ENCODE measurements at regions not wholly inside any gene's neighbourhood (a gene's known extent, or its start where the extent isn't known, plus 50 kb on each side); places are given as distances from the start of the nearest gene placed in this dataset.

DNA sequence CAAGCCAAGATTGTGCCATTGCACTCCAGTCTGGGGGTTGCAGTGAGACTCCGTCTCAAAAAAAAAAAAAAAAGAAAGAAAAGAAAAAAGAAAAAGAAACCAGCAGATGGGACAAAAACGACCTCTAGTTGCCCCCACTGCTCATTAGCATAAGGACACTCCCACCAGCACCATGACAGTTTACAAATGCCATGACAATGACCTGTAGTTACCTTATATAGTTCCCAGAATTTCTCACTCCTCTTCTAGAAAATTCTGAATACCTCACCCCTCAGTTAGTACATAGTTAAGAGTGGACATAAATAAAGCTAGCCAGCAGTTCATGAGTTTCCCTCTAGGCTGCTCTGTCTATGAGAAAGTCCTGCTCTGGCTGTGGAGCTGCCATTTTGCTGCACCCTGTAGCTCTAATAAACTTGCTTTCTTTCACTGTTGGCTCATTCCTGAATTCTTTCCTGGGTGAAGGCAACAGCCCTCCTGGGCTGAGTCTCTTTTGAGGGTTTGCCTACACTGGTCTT, 276.8 kb upstream of the AKR1E2 start:
- no peaks in the 10 kb centered on the region for H3K36me3 ChIP-seq (ENCODE audit: control insufficient read depth, insufficient read depth, low read length)
- H3K4me1 ChIP-seq (ENCODE audit: control insufficient read depth, insufficient read depth, low read length): no peaks in the 10 kb centered on the region
- H3K9me3 ChIP-seq (ENCODE audit: control insufficient read depth, low read length): no peaks in the 10 kb centered on the region
- no peak overlapping the region for H3K9ac ChIP-seq (ENCODE audit: low read length)
- H3K27me3 ChIP-seq (ENCODE audit: control insufficient read depth, insufficient read depth, low read length): no peaks in the 10 kb centered on the region
- no peak overlapping the region for H3K4me3 ChIP-seq (ENCODE audit: low read length)

DNA sequence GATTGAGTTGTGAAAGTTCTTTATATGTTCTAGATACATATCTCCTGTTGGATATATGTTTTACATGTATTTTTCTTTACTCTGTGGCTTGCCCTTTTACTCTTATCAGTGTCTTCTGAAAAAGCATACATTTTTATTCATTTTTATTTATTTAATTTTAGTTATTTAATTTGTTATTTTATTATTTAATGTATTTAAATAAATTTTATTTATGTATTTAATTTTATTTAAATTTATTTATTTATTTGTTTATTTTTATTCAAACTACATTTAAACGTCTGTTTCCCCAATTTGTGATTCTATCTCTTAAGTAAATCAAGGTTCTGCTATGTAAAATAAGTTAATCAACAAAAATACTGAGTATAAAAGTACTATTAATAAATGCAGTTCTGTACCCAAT, 279.1 kb upstream of the AKR1E2 start:
- Histone ChIP-seq H3K27me3 (ENCODE audit: control insufficient read depth, insufficient read depth, low read length) (no peaks in the 10 kb centered on the region), H3K9ac (ENCODE audit: low read length) (no peak overlapping the region), H3K4me1 (ENCODE audit: control insufficient read depth, insufficient read depth, low read length) (peaks cover 1% of the 10 kb centered on the region), H3K9me3 (ENCODE audit: control insufficient read depth, low read length) (no peaks in the 10 kb centered on the region), H3K36me3 (ENCODE audit: control insufficient read depth, insufficient read depth, low read length) (no peaks in the 10 kb centered on the region), H3K4me3 (ENCODE audit: low read length) (no peak overlapping the region)

DNA sequence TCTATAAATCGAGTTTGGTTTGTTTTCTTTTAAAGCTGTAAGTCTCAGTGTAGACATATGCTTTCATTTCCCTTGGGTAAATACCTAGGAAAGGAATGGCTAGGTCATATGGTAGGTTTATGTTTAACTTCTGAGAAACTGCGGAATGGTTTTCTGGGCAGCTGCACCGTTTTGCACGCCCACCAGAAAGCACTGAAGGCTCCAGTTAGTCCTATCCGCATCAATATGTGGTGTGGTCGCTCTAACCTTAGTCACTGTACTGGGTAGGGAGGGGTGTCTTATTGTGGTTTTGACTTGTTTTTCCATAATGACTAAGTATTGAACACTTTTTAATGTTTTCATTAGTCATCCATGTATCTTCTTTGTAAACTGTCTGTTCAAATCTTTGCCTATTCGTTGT, 279.5 kb upstream of the AKR1E2 start:
- H3K27me3 ChIP-seq (ENCODE audit: control insufficient read depth, insufficient read depth, low read length): no peaks in the 10 kb centered on the region
- H3K9me3 ChIP-seq (ENCODE audit: control insufficient read depth, low read length): no peaks in the 10 kb centered on the region
- H3K9ac ChIP-seq (ENCODE audit: low read length): no peak overlapping the region

DNA sequence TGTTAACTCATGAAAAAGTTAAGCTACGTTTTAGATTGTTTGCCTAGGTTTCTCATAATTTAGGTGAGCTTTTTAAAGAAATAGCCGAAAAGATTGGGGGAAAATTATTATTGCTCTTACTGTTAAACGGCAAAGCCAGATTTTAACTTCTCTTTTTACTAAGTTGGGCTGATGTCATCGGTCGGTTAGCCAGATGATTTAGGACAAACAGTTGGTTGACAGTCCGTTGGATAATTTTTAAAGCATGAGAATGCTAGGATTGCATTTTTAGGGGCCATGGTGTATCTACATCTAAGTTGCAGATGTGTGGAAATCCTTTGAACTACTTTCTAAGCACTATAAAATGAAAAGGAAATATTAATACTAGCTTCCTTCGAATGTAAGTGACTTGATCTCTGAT, 280.9 kb upstream of the AKR1E2 start:
- H3K9me3 ChIP-seq (ENCODE audit: control insufficient read depth, low read length): no peaks in the 10 kb centered on the region
- no peak overlapping the region for H3K4me3 ChIP-seq (ENCODE audit: low read length)
- peaks cover 9% of the 10 kb centered on the region for H3K4me1 ChIP-seq (ENCODE audit: control insufficient read depth, insufficient read depth, low read length)
- no peak overlapping the region for H3K9ac ChIP-seq (ENCODE audit: low read length)
- H3K27me3 ChIP-seq (ENCODE audit: control insufficient read depth, insufficient read depth, low read length): no peaks in the 10 kb centered on the region
- H3K36me3 ChIP-seq (ENCODE audit: control insufficient read depth, insufficient read depth, low read length): no peaks in the 10 kb centered on the region

More for the DNA sequence above, 279.5 kb upstream of the AKR1E2 start:
- no peaks in the 10 kb centered on the region for H3K36me3 ChIP-seq (ENCODE audit: control insufficient read depth, insufficient read depth, low read length)
- no peak overlapping the region for H3K4me3 ChIP-seq (ENCODE audit: low read length)
- peaks cover 5% of the 10 kb centered on the region for H3K4me1 ChIP-seq (ENCODE audit: control insufficient read depth, insufficient read depth, low read length)

DNA sequence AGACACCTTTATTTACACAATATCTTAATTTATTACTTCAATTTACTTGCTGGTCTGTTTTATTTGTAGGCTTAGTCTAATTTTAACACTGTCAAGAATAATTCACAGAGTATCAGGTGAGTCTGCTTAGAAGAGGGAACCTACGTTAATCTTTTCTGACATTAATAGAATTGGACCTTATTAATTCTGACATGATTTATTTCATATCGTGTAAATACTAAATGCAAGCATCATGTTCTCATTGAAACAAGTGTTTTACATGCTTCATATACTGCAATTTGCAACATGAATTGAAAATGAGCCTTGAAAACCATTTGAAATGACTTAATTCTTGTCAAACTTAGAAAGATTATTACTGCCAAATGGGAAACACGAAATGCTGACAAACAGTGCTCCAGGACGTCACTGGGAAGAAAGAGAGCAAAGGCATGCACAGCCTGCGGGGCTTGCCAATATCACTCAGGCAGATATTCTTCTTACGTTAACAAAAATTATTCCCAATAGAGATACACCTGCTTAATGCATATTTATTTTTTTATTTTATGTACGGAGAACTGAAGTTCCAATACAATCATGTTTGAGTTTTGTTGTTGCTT, 282.0 kb upstream of the AKR1E2 start:
- peaks cover 9% of the 10 kb centered on the region for H3K4me1 ChIP-seq (ENCODE audit: control insufficient read depth, insufficient read depth, low read length)
- H3K4me3 ChIP-seq (ENCODE audit: low read length): no peak overlapping the region
- H3K9ac ChIP-seq (ENCODE audit: low read length): no peak overlapping the region
- no peaks in the 10 kb centered on the region for H3K9me3 ChIP-seq (ENCODE audit: control insufficient read depth, low read length)
- H3K27me3 ChIP-seq (ENCODE audit: control insufficient read depth, insufficient read depth, low read length): no peaks in the 10 kb centered on the region
- no peaks in the 10 kb centered on the region for H3K36me3 ChIP-seq (ENCODE audit: control insufficient read depth, insufficient read depth, low read length)

DNA sequence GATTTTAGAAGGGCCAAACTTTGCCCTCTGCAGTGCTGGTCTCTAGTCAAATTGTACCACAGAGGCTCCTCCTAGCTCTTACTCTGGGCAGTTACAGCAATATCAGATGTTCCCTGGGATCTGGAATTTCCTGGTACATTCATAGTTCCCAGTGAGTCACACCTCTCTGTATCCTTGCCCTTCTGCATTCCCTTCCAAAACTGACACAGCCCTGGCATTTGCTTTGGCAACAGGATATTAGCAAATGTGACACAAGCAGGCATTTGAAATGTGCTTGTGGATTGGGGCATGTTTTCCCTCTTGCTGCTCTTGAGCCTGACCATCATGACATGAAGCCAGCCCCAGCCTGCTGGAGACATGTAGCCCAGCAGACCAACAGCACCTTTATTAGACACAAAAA, 284.7 kb upstream of the AKR1E2 start:
- H3K9me3 ChIP-seq (ENCODE audit: control insufficient read depth, low read length): no peaks in the 10 kb centered on the region
- H3K36me3 ChIP-seq (ENCODE audit: control insufficient read depth, insufficient read depth, low read length): no peaks in the 10 kb centered on the region
- H3K27me3 ChIP-seq (ENCODE audit: control insufficient read depth, insufficient read depth, low read length): no peaks in the 10 kb centered on the region
- H3K4me1 ChIP-seq (ENCODE audit: control insufficient read depth, insufficient read depth, low read length): peaks cover 9% of the 10 kb centered on the region
- no peak overlapping the region for H3K9ac ChIP-seq (ENCODE audit: low read length)
- H3K4me3 ChIP-seq (ENCODE audit: low read length): no peak overlapping the region

DNA sequence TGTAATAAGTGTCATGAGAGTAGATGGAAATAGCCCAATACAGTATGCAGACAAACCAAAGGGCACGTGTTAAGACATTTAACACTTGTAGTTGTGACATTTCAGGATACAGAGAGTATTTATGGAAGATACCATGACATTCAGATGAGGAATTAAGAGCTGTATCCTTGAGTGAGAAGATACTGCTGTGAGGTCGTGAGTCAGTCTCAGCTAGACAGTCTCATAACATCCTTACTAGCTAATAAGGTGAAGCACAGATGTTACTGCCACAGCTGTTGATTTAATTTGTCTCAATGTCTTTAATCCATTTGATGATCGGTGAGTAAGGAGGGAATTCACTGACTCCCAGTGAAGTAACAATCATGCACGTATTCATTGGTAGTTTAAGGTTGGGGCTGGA, 288.0 kb upstream of the AKR1E2 start:
- Histone ChIP-seq H3K36me3 (ENCODE audit: control insufficient read depth, insufficient read depth, low read length) (no peaks in the 10 kb centered on the region), H3K4me1 (ENCODE audit: control insufficient read depth, insufficient read depth, low read length) (peaks cover 9% of the 10 kb centered on the region), H3K4me3 (ENCODE audit: low read length) (no peak overlapping the region), H3K9ac (ENCODE audit: low read length) (no peak overlapping the region), H3K9me3 (ENCODE audit: control insufficient read depth, low read length) (no peaks in the 10 kb centered on the region), H3K27me3 (ENCODE audit: control insufficient read depth, insufficient read depth, low read length) (no peaks in the 10 kb centered on the region)

DNA sequence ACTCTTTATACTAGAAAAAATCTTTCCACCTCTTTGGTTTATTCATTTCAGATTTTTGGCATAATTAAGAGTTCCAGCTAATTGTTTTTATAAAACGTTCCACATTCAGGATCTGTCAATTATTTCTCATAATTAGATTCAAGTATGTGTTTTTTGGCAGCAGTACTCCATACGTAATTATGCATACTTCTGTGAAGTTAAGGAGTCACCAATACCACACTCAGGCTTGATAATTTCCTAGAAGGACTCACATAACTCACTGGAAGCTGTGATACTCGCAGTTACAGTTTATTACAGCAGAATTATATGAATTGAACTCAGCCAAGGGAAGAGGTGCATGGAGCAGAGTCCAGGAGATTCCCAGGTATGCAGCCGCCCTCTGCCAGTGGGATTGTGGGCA, 290.5 kb upstream of the AKR1E2 start:
- H3K9ac ChIP-seq (ENCODE audit: low read length): no peak overlapping the region
- no peaks in the 10 kb centered on the region for H3K36me3 ChIP-seq (ENCODE audit: control insufficient read depth, insufficient read depth, low read length)
- no peaks in the 10 kb centered on the region for H3K9me3 ChIP-seq (ENCODE audit: control insufficient read depth, low read length)
- H3K27me3 ChIP-seq (ENCODE audit: control insufficient read depth, insufficient read depth, low read length): no peaks in the 10 kb centered on the region
- H3K4me1 ChIP-seq (ENCODE audit: control insufficient read depth, insufficient read depth, low read length): no peaks in the 10 kb centered on the region
- H3K4me3 ChIP-seq (ENCODE audit: low read length): no peak overlapping the region

DNA sequence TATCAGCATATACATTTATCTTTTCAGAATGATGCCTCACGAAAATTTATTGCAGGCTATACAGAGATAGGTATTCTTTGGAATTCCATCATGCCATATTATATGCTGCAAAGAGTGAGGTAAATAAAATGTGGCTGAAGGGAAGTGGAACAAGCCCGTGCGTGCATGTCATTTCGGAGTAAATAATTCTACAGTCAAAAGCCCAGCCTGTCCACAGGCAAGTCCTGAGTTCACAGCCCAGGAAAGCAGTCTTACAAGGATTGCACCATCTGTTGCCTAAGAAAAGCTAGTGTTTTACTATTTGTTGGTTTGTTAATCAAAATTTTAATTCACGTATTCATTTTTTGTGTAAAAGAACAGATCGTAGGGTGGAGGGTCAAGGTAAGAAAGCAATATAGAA, 292.4 kb upstream of the AKR1E2 start:
- Histone ChIP-seq H3K9ac (ENCODE audit: low read length) (no peak overlapping the region), H3K27me3 (ENCODE audit: control insufficient read depth, insufficient read depth, low read length) (no peaks in the 10 kb centered on the region), H3K9me3 (ENCODE audit: control insufficient read depth, low read length) (no peaks in the 10 kb centered on the region), H3K4me3 (ENCODE audit: low read length) (no peak overlapping the region), H3K36me3 (ENCODE audit: control insufficient read depth, insufficient read depth, low read length) (no peaks in the 10 kb centered on the region), H3K4me1 (ENCODE audit: control insufficient read depth, insufficient read depth, low read length) (no peaks in the 10 kb centered on the region)

DNA sequence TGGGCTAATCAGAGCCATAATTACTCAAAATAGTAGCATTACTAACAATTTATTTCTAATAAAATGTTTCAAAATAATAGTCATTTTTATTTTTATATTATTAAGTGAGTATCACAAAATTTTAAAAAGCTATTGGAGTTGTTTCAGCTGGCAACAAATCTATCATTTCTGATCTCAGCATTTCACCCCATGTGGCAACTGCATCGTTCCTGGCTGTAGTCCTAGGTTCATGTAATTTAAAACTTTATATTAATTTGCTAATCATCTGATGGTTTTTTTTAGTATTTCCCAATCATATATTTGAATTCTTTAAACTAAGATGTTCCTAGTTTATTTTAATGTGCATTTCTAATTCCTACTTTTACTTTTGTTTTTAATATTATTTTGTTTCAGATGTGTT, 293.0 kb upstream of the AKR1E2 start:
- Histone ChIP-seq H3K4me1 (ENCODE audit: control insufficient read depth, insufficient read depth, low read length) (no peaks in the 10 kb centered on the region), H3K36me3 (ENCODE audit: control insufficient read depth, insufficient read depth, low read length) (no peaks in the 10 kb centered on the region), H3K9ac (ENCODE audit: low read length) (no peak overlapping the region), H3K9me3 (ENCODE audit: control insufficient read depth, low read length) (no peaks in the 10 kb centered on the region), H3K4me3 (ENCODE audit: low read length) (no peak overlapping the region), H3K27me3 (ENCODE audit: control insufficient read depth, insufficient read depth, low read length) (no peaks in the 10 kb centered on the region)

DNA sequence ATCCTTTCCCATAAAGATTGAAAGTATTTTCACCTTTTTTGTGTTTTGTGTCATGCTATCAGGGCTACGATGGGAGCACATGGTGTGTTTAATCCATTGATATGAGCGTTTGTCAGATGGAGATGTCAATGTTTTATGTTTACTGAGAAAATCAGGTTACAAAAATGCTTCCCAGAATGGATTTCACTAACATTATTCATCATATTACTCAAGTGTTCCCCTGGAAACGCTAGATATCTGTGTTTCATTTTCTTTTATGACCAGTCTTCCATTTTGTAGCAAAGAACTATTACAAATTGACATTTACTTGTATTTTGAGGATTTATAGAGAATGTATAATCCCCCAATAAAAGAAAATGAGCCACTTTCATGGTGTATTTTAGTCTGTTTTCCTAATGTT, 293.5 kb upstream of the AKR1E2 start:
- H3K27me3 ChIP-seq (ENCODE audit: control insufficient read depth, insufficient read depth, low read length): no peaks in the 10 kb centered on the region
- no peaks in the 10 kb centered on the region for H3K4me1 ChIP-seq (ENCODE audit: control insufficient read depth, insufficient read depth, low read length)
- H3K9ac ChIP-seq (ENCODE audit: low read length): no peak overlapping the region
- no peak overlapping the region for H3K4me3 ChIP-seq (ENCODE audit: low read length)
- no peaks in the 10 kb centered on the region for H3K9me3 ChIP-seq (ENCODE audit: control insufficient read depth, low read length)
- H3K36me3 ChIP-seq (ENCODE audit: control insufficient read depth, insufficient read depth, low read length): no peaks in the 10 kb centered on the region

DNA sequence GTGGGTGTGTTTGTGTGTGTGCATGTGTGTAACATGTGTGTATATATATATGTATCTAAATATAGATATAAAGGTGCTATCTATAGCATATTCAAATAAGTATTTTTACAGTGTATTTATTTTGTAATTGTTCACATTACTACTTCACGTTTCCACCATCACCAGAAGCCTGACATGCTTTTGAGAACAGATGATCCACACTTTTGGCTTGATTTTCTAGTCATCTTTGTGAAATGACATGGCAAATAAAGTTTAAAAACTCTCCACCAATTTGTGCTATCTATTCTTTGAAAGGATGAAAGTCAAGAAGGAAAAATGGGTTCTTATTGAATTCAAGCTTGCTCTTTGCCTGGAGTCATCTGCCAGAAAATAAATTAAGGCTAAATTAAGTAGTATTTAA, 294.0 kb upstream of the AKR1E2 start:
- H3K4me1 ChIP-seq (ENCODE audit: control insufficient read depth, insufficient read depth, low read length): no peaks in the 10 kb centered on the region
- H3K9ac ChIP-seq (ENCODE audit: low read length): no peak overlapping the region
- H3K4me3 ChIP-seq (ENCODE audit: low read length): no peak overlapping the region
- H3K27me3 ChIP-seq (ENCODE audit: control insufficient read depth, insufficient read depth, low read length): no peaks in the 10 kb centered on the region
- H3K36me3 ChIP-seq (ENCODE audit: control insufficient read depth, insufficient read depth, low read length): no peaks in the 10 kb centered on the region
- H3K9me3 ChIP-seq (ENCODE audit: control insufficient read depth, low read length): no peaks in the 10 kb centered on the region

DNA sequence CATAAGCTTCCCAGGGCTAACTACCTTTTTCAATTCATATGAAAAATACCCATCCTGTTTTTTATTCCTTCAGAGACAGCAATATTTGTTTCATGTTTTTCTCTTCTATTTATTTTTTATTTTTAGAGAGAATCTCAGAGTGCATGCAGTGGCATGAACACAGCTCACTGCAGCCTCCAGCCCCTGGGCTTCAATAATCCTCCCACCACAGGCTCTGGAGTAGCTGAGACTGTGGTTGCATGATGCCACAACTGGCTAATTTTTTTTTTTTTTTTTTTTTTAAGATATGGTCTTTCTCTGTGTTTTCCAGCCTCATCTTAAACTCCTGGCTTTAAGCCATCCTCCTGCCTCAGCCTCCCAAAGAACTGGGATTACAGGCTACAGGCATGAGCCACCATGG, 296.7 kb upstream of the AKR1E2 start:
- Histone ChIP-seq H3K36me3 (ENCODE audit: control insufficient read depth, insufficient read depth, low read length) (no peaks in the 10 kb centered on the region), H3K9me3 (ENCODE audit: control insufficient read depth, low read length) (no peaks in the 10 kb centered on the region), H3K9ac (ENCODE audit: low read length) (no peak overlapping the region), H3K27me3 (ENCODE audit: control insufficient read depth, insufficient read depth, low read length) (no peaks in the 10 kb centered on the region), H3K4me3 (ENCODE audit: low read length) (no peak overlapping the region), H3K4me1 (ENCODE audit: control insufficient read depth, insufficient read depth, low read length) (no peaks in the 10 kb centered on the region)
